Calu3 (cell line): ENCODE measurements at regions not wholly inside any gene's neighbourhood (a gene's known extent, or its start where the extent isn't known, plus 50 kb on each side); places are given as distances from the start of the nearest gene placed in this dataset.

Experiments used
- BruUV-seq: library from RNA; stranded (reverse); fragments of 400-500 nt; replicated peaks from 2 replicates; lab custom pipeline; 2021; lab: Mats Ljungman, UMichigan
- CTCF ChIA-PET: fragments of 300-600 bp; sonication (Branson Sonifier 250); formaldehyde crosslinking; loops from one replicate; lab custom pipeline; 2022; ENCODE audit warnings: antibody characterized with exemption; lab: Charles Lee
- DNase-seq: peaks from one replicate; pipeline ENCODE4 v3.0.0; 2022
- H3K27ac Mint-ChIP-seq: one replicate; pipeline ENCODE4 v1.8.0; 2022; ENCODE audit warnings: mixed read lengths; ENCODE audit not compliant: unreplicated experiment
- H3K27me3 Mint-ChIP-seq: one replicate; pipeline ENCODE4 v1.8.0; 2022; ENCODE audit warnings: mixed read lengths; ENCODE audit not compliant: unreplicated experiment
- H3K36me3 Mint-ChIP-seq: one replicate; pipeline ENCODE4 v1.8.0; 2022; ENCODE audit warnings: mild to moderate bottlenecking, moderate library complexity, mixed read lengths; ENCODE audit not compliant: insufficient read depth, unreplicated experiment
- H3K4me1 Mint-ChIP-seq: one replicate; pipeline ENCODE4 v1.8.0; 2022; ENCODE audit warnings: mild to moderate bottlenecking, low read depth, mixed read lengths; ENCODE audit not compliant: unreplicated experiment
- H3K4me3 Mint-ChIP-seq: one replicate; pipeline ENCODE4 v1.8.0; 2022; ENCODE audit warnings: mild to moderate bottlenecking, low read depth, moderate library complexity, mixed read lengths; ENCODE audit not compliant: unreplicated experiment
- H3K9me3 Mint-ChIP-seq: one replicate; pipeline ENCODE4 v1.8.0; 2022; ENCODE audit warnings: low read depth, mixed read lengths; ENCODE audit not compliant: unreplicated experiment
- CTCF ChIP-seq: fragments of 200-600 bp; IDR thresholded peaks from one replicate; pipeline ENCODE4 v1.8.0; 2022; ENCODE audit warnings: antibody characterized with exemption; ENCODE audit not compliant: unreplicated experiment
- intact Hi-C: fragments of 100-400 bp; cut with micrococcal nuclease; formaldehyde crosslinking; loops from one replicate; pipeline ENCODE4 v1.10.0; 2022; ENCODE audit not compliant: unreplicated experiment

DNA sequence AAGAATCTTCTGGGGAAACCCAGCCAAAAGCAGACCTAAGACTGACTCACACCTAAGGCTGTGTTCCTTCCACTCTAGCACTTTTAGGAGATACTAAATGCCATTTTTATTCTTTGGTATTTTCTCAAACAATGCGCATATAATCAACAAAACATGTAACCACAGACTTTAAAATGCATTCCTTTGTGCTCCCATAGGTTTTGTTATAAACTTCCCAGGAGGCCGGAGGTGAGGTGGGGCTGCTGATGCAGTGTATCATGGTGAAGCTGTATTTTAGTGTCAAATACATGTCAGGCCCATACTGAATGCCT is 155.2 kb downstream of the BTBD3 start:
- Mint-ChIP-seq H3K27me3 (no peaks in the 10 kb centered on the region), H3K36me3 (no peaks in the 10 kb centered on the region), H3K4me3 (no peak overlapping the region), H3K9me3 (no peaks in the 10 kb centered on the region), H3K4me1 (no peaks in the 10 kb centered on the region), H3K27ac (no peak overlapping the region)
- BruUV-seq: no TSS peak
- intact Hi-C loops: no loop called here
- no peak for TF ChIP-seq CTCF
- CTCF ChIA-PET: no interaction called here
- DNase-seq: no peak

DNA sequence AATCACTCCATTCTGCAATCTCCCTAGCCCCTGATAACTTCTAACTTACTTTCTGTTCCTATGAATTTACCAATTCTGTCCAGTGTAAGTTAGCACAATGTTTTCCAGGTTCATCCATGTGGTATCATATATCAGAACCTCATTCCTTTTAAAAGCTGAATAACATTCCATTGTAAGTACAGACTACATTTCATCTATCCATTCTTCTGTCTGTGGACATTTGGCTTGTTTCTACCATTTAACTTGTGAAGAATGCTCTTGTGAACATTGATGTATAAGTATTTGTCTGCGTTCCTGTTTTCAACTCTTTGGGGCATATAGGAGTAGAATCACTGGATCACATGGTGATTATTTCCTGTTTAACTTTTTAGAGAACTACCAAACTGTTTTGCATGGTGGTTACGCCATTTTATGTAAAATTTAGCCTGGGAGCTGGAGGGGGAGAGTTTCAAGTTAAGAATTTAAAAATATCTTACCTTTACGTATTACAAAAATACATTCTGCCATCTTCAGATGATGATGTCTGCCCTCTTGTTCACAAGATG is 156.5 kb downstream of the BTBD3 start:
- Mint-ChIP-seq H3K9me3 (no peaks in the 10 kb centered on the region), H3K4me1 (no peaks in the 10 kb centered on the region), H3K27me3 (no peaks in the 10 kb centered on the region), H3K36me3 (no peaks in the 10 kb centered on the region), H3K4me3 (no peak overlapping the region), H3K27ac (no peak overlapping the region)
- no TSS peak for BruUV-seq
- intact Hi-C loops: no loop called here
- CTCF ChIA-PET: interaction anchor here (0.6 kb wide), 1 partner anchor 500 kb away, joined by 3 read pairs; no protein-coding TSS in a partner anchor
- no peak for TF ChIP-seq CTCF
- DNase-seq: no peak

- TF ChIP-seq CTCF: no peak
- no peaks in the 10 kb centered on the region for H3K9me3 Mint-ChIP-seq
- H3K27ac Mint-ChIP-seq: no peak overlapping the region
- H3K4me3 Mint-ChIP-seq: no peak overlapping the region
- H3K4me1 Mint-ChIP-seq: no peaks in the 10 kb centered on the region
- peaks cover 7% of the 10 kb centered on the region for H3K27me3 Mint-ChIP-seq
- intact Hi-C loops: no loop called here
- BruUV-seq: no TSS peak
- CTCF ChIA-PET: no interaction called here
- H3K36me3 Mint-ChIP-seq: peaks cover 4% of the 10 kb centered on the region
- DNase-seq: no peak
Measured at GRCh38 chr20:12076200-12076599, 158.5 kb downstream of the BTBD3 start.

- CTCF ChIA-PET: no interaction called here
Measured at GRCh38 chr20:12077875-12078274, 160.2 kb downstream of the BTBD3 start.

More at GRCh38 chr20:12077875-12078274, 160.2 kb downstream of the BTBD3 start:
- Mint-ChIP-seq H3K9me3 (no peaks in the 10 kb centered on the region), H3K4me3 (no peak overlapping the region), H3K4me1 (no peaks in the 10 kb centered on the region), H3K27me3 (peaks cover 7% of the 10 kb centered on the region), H3K27ac (no peak overlapping the region), H3K36me3 (peaks cover 4% of the 10 kb centered on the region)
- intact Hi-C loops: no loop called here
- BruUV-seq: no TSS peak
- no peak for TF ChIP-seq CTCF
- no peak for DNase-seq
